Osteoblast (primary cell): ENCODE measurements at regions not wholly inside any gene's neighbourhood (a gene's known extent, or its start where the extent isn't known, plus 50 kb on each side); places are given as distances from the start of the nearest gene placed in this dataset.

Experiments
- DNase-seq: peaks from one replicate; pipeline ENCODE4 v3.0.0; 2011; ENCODE audit warnings: low spot score, mixed read lengths; ENCODE audit not compliant: insufficient read length; ENCODE audit errors: missing footprints
- H2AFZ ChIP-seq: 2 replicates; pipeline ENCODE4 v1.6.0; 2011; ENCODE audit warnings: mild to moderate bottlenecking, low read length
- H3K27ac ChIP-seq: 2 replicates; pipeline ENCODE4 v1.5.1; 2011; ENCODE audit warnings: mild to moderate bottlenecking, low read depth, low read length, moderate library complexity
- H3K27me3 ChIP-seq: 2 replicates; pipeline ENCODE4 v1.6.0; 2012; ENCODE audit warnings: mild to moderate bottlenecking, control low read depth, inconsistent platforms, low read length, moderate library complexity; ENCODE audit not compliant: insufficient read depth
- H3K36me3 ChIP-seq: 2 replicates; pipeline ENCODE4 v1.5.1; 2011; ENCODE audit warnings: mild to moderate bottlenecking, low read length, control low read depth, moderate library complexity; ENCODE audit not compliant: insufficient read depth
- H3K4me1 ChIP-seq: 2 replicates; pipeline ENCODE4 v1.5.1; 2011; ENCODE audit warnings: mild to moderate bottlenecking, low read length, control low read depth, moderate library complexity; ENCODE audit not compliant: insufficient read depth
- H3K4me2 ChIP-seq: 2 replicates; pipeline ENCODE4 v1.6.0; 2011; ENCODE audit warnings: mild to moderate bottlenecking, low read length; ENCODE audit not compliant: insufficient read depth
- H3K4me3 ChIP-seq: fragments of 200-600 bp; sonication (generic); 3 replicates; pipeline ENCODE4 v1.5.1; 2012; ENCODE audit warnings: mild to moderate bottlenecking, low read length, inconsistent platforms; ENCODE audit not compliant: insufficient read depth
- H3K79me2 ChIP-seq: 2 replicates; pipeline ENCODE4 v1.6.0; 2012; ENCODE audit warnings: mild to moderate bottlenecking, low read length, control low read depth, inconsistent platforms; ENCODE audit not compliant: insufficient read depth
- H3K9me3 ChIP-seq: 2 replicates; pipeline ENCODE4 v1.5.1; 2011; ENCODE audit warnings: low read depth, low read length, control low read depth
- H4K20me1 ChIP-seq: 2 replicates; pipeline ENCODE4 v1.6.0; 2012; ENCODE audit warnings: mild to moderate bottlenecking, low read length, control low read depth; ENCODE audit not compliant: insufficient read depth
- TF ChIP-seq, protein P1 (sequence below): IDR thresholded peaks from 2 replicates; pipeline ENCODE4 v1.5.1; 2011; ENCODE audit warnings: mild to moderate bottlenecking, low read depth, low read length, moderate library complexity; ENCODE audit errors: extremely low read depth

DNA sequence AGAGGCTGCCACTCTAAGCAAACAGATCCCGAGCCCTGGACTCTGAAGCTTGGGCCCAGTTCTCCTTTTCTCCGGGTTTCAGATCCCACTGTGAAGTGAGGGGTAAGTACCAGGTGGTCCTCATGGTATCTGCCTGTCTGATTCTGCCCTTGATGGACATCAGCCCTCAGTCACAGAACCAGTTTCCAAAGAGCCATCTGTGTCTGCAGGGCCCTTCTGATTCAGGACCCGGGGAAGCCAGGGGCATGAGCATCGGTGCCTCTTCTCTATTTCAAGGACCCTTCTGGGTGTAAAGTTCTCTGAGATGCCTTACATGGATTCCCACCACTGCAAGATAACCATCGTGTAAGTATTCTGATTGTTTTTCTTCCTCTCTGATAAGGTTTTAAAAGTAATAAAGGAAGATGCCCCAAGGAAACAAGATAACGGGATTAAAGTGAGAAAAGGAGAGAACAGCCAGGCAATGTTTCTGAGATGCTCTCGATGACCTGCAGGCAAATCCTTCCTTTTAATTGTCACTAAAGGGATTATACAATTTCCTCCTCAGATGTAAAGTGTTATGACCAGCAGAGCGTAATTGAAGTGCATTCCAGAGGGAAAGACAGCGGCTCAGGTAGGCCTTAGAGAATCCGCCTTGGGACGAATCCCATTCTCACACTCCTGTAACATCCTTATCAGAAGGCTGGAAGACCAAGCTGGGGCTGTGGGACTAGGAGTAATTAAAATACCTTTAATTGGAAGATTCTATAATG is 924.3 kb downstream of the TBC1D22A start:
- TF ChIP-seq, protein P1, sequence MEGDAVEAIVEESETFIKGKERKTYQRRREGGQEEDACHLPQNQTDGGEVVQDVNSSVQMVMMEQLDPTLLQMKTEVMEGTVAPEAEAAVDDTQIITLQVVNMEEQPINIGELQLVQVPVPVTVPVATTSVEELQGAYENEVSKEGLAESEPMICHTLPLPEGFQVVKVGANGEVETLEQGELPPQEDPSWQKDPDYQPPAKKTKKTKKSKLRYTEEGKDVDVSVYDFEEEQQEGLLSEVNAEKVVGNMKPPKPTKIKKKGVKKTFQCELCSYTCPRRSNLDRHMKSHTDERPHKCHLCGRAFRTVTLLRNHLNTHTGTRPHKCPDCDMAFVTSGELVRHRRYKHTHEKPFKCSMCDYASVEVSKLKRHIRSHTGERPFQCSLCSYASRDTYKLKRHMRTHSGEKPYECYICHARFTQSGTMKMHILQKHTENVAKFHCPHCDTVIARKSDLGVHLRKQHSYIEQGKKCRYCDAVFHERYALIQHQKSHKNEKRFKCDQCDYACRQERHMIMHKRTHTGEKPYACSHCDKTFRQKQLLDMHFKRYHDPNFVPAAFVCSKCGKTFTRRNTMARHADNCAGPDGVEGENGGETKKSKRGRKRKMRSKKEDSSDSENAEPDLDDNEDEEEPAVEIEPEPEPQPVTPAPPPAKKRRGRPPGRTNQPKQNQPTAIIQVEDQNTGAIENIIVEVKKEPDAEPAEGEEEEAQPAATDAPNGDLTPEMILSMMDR, result no peak
- H3K9me3 ChIP-seq, result no peaks in the 10 kb centered on the region
- DNase-seq, result no peak

DNA sequence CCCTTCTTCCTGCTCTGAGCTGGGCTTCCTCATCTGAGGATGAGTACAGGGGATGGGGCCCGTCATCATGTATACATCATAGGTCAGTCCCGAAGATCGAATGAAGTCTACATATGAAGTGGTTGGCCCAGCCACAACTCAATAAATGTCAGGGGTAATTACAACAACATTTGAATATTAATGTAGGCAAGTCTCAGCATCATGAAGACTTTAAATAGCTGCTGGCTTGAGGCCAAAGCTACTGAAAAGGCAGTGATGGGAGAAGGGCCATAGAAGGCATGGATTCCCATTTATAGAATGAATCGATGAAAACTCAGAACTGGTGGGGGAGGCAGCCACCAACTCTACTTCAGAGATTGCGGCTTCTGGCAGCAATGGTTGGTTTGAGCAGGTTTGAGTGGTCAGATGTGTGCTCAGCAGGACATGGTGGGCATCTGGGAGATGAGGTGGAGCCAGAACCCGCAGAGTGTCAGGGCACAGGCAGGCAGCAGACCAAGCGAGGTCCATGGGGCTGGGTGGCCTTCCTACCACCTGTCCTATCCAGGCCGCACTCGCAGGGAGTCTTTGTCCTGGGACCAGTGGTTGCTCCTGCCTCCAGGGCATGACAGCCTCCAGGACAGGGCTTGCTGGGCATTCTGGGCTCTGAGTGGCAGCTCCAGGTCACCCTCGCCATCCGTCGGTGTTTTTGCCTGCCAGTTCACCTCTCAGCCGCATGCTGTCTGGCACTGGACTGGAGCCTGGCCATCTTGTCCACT is 919.1 kb downstream of the TBC1D22A start:
- no peaks in the 10 kb centered on the region for H3K4me1 ChIP-seq
- no peak for DNase-seq
- no peaks in the 10 kb centered on the region for H3K79me2 ChIP-seq
- H3K27me3 ChIP-seq, result no peaks in the 10 kb centered on the region
- H4K20me1 ChIP-seq, result no peaks in the 10 kb centered on the region
- no peak overlapping the region for H3K4me2 ChIP-seq
- no peaks in the 10 kb centered on the region for H3K9me3 ChIP-seq
- H3K27ac ChIP-seq, result no peak overlapping the region
- no peak overlapping the region for H3K4me3 ChIP-seq
- H2AFZ ChIP-seq, result no peak overlapping the region
- TF ChIP-seq, protein P1, result no peak
- H3K36me3 ChIP-seq, result no peaks in the 10 kb centered on the region

More for the DNA sequence above, 924.3 kb downstream of the TBC1D22A start:
- Histone ChIP-seq H3K27ac (no peak overlapping the region), H3K4me3 (no peak overlapping the region), H3K79me2 (no peaks in the 10 kb centered on the region), H3K4me2 (no peak overlapping the region), H3K4me1 (no peaks in the 10 kb centered on the region), H3K27me3 (no peaks in the 10 kb centered on the region), H4K20me1 (no peaks in the 10 kb centered on the region), H2AFZ (no peak overlapping the region), H3K36me3 (no peaks in the 10 kb centered on the region)

DNA sequence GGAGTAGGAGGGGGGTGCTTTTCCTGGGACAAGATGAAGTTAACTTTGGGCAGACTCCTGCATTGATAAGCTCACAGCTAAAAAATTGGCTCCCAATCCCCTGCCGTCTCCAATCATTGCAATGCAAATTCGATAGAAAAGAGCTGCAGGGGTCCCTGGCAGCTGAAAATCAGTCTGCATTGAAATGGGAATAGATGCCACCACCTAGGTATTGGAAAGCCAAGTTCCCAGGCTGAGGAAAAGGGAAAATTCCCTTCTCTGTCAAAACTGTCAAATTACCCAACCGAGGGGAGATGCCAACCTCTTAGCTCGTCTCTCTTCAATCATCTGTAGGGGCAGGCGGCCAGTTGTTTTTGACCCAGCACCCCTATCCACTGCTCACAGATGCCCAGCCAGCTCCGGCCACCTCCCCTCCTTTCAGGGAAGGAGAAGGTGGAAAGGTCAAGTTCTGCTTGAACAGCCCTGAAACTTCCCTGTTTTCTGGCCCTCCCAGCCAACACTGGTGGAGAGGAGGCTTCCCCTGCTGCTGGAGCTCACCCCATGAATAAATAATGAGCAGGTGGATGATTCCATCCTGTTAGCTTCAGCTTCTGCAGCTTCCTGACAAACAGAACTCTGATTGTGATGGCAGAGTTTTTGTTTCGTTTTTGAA is 916.3 kb downstream of the TBC1D22A start:
- Histone ChIP-seq H2AFZ (no peak overlapping the region), H4K20me1 (no peaks in the 10 kb centered on the region), H3K4me3 (no peak overlapping the region), H3K79me2 (no peaks in the 10 kb centered on the region), H3K27me3 (no peaks in the 10 kb centered on the region), H3K27ac (no peak overlapping the region), H3K36me3 (no peaks in the 10 kb centered on the region), H3K9me3 (no peaks in the 10 kb centered on the region), H3K4me1 (no peaks in the 10 kb centered on the region), H3K4me2 (no peak overlapping the region)
- no peak for DNase-seq
- TF ChIP-seq, protein P1, result no peak

DNA sequence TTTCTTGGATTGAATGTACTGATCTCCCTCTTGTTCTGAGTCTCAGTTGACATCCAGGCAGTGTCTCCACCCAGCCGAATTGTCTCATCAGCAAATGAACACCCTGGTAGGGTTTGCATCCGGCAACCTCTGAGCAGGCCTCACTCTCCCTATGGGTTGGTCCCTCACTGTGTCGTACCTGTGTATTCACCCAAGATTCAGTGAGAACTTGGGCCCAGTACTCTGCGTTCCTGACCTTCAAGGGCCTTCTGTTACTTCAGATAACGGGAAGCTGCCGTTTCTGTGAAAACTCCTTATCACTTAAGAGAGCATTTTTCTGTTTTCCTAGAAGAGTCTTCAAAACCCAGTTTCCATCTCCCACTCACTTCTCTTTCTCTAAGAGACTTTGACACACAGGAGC is 915.6 kb downstream of the TBC1D22A start:
- Histone ChIP-seq H3K27ac (no peak overlapping the region), H2AFZ (no peak overlapping the region), H3K4me3 (no peak overlapping the region), H3K36me3 (no peaks in the 10 kb centered on the region), H3K79me2 (no peaks in the 10 kb centered on the region), H3K27me3 (no peaks in the 10 kb centered on the region), H4K20me1 (no peaks in the 10 kb centered on the region), H3K9me3 (no peaks in the 10 kb centered on the region), H3K4me2 (no peak overlapping the region), H3K4me1 (no peaks in the 10 kb centered on the region)
- TF ChIP-seq, protein P1, result no peak
- no peak for DNase-seq
